HepG2 (cell line): ENCODE measurements at regions not wholly inside any gene's neighbourhood (a gene's known extent, or its start where the extent isn't known, plus 50 kb on each side); places are given as distances from the start of the nearest gene placed in this dataset.

Source experiments
- BORCS8-MEF2B ChIP-seq: sonication (generic); formaldehyde crosslinking; IDR thresholded peaks from 2 replicates; pipeline ENCODE4 v1.8.0; 2022; ENCODE audit warnings: mild to moderate bottlenecking, missing genetic modification reagents
- CAMTA2 ChIP-seq: sonication (generic); formaldehyde crosslinking; IDR thresholded peaks from 2 replicates; pipeline ENCODE4 v1.4.0; 2020; ENCODE audit warnings: mild to moderate bottlenecking, missing genetic modification reagents, borderline replicate concordance
- ESRRA ChIP-seq: sonication (generic); formaldehyde crosslinking; IDR thresholded peaks from 2 replicates; pipeline ENCODE4 v1.5.1; 2020; ENCODE audit warnings: mild to moderate bottlenecking, low read depth, missing genetic modification reagents
- TEAD3 ChIP-seq: optimal IDR thresholded peaks from 2 replicates; pipeline ENCODE3; 2016; ENCODE audit warnings: borderline replicate concordance
- ZKSCAN5 ChIP-seq: sonication (generic); formaldehyde crosslinking; IDR thresholded peaks from 2 replicates; pipeline ENCODE4 v1.5.1; 2020; ENCODE audit warnings: mild to moderate bottlenecking, missing genetic modification reagents
- ZNF251 ChIP-seq: sonication (generic); formaldehyde crosslinking; IDR thresholded peaks from 2 replicates; pipeline ENCODE4 v1.9.0; 2021; ENCODE audit warnings: mild to moderate bottlenecking, missing genetic modification reagents
- ZNF460 ChIP-seq: sonication (generic); formaldehyde crosslinking; IDR thresholded peaks from 2 replicates; pipeline ENCODE4 v1.5.1; 2020; ENCODE audit warnings: missing genetic modification reagents, mild to moderate bottlenecking, borderline replicate concordance
- ZNF569 ChIP-seq: sonication (generic); formaldehyde crosslinking; IDR thresholded peaks from 2 replicates; pipeline ENCODE4 v1.5.0; 2020; ENCODE audit warnings: mild to moderate bottlenecking, missing genetic modification reagents, moderate library complexity, borderline replicate concordance
- TF ChIP-seq, protein P1 (sequence below): IDR thresholded peaks from 2 replicates; pipeline ENCODE4 v1.6.1; 2016; ENCODE audit warnings: mild to moderate bottlenecking
- TF ChIP-seq, protein P2 (sequence below): sonication (generic); formaldehyde crosslinking; IDR thresholded peaks from 2 replicates; pipeline ENCODE4 v1.5.1; 2020; ENCODE audit warnings: mild to moderate bottlenecking, moderate library complexity, missing genetic modification reagents
- TF ChIP-seq, protein P3 (sequence below): sonication (generic); formaldehyde crosslinking; IDR thresholded peaks from 2 replicates; pipeline ENCODE4 v1.8.0; 2022; ENCODE audit warnings: mild to moderate bottlenecking, missing genetic modification reagents; ENCODE audit not compliant: insufficient replicate concordance
- TF ChIP-seq, protein P4 (sequence below): sonication (generic); formaldehyde crosslinking; IDR thresholded peaks from 2 replicates; pipeline ENCODE4 v1.4.0; 2020; ENCODE audit warnings: missing genetic modification reagents, low read depth, mild to moderate bottlenecking, borderline replicate concordance

DNA sequence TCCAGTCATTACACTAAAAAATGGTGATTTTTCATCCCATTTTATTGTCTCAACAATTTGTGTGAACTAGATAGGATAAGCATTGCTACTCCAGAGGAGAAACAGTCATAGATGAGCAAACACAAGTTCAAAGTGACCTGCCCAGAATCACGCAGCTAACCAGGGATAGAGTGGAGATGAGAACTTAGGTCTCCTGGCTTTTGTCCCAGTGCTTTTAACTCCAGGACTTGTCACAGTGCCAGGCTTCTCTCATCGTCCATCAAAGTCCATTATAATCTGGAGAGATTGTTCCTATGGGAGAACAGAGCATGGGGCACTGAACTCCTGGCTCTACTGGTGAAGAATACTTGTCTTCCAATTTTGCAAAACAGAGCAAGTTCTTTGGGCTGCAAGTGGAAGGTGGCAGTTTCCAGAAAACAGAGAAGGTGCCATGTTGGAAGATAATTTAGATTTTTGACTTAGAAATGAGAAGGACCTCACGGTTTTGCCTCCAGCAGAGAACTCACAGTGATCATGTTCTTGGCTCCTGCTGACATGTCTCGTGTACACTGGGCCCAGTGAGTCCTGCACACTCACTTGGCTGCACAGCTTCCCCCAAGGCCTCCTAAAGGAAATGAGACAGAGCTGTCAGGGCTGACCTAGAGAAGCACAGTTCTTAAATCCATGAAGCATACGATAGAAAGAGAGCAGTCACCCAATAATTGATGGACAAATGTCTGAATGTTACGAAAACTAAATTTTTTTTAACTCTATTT lies 322.9 kb upstream of the NRP1 start (continued):
- no peak for TF ChIP-seq ZNF460 (CRISPR knock-in tag)
- TF ChIP-seq ZNF251 (CRISPR knock-in tag): no peak
- TF ChIP-seq CAMTA2: no peak
- no peak for TF ChIP-seq ZNF569 (CRISPR knock-in tag)
- TF ChIP-seq ESRRA (CRISPR knock-in tag): no peak
- no peak for TF ChIP-seq BORCS8-MEF2B (CRISPR knock-in tag)
- TF ChIP-seq, protein P1, sequence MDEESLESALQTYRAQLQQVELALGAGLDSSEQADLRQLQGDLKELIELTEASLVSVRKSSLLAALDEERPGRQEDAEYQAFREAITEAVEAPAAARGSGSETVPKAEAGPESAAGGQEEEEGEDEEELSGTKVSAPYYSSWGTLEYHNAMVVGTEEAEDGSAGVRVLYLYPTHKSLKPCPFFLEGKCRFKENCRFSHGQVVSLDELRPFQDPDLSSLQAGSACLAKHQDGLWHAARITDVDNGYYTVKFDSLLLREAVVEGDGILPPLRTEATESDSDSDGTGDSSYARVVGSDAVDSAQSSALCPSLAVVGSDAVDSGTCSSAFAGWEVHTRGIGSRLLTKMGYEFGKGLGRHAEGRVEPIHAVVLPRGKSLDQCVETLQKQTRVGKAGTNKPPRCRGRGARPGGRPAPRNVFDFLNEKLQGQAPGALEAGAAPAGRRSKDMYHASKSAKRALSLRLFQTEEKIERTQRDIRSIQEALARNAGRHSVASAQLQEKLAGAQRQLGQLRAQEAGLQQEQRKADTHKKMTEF (CRISPR knock-in tag): no peak
- TF ChIP-seq ZKSCAN5: peak; percentile 87; the same call in 1 of the 2 replicates
- TF ChIP-seq TEAD3: peak; percentile 23
- TF ChIP-seq, protein P2, sequence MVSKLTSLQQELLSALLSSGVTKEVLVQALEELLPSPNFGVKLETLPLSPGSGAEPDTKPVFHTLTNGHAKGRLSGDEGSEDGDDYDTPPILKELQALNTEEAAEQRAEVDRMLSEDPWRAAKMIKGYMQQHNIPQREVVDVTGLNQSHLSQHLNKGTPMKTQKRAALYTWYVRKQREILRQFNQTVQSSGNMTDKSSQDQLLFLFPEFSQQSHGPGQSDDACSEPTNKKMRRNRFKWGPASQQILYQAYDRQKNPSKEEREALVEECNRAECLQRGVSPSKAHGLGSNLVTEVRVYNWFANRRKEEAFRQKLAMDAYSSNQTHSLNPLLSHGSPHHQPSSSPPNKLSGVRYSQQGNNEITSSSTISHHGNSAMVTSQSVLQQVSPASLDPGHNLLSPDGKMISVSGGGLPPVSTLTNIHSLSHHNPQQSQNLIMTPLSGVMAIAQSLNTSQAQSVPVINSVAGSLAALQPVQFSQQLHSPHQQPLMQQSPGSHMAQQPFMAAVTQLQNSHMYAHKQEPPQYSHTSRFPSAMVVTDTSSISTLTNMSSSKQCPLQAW (CRISPR knock-in tag): 0 out of 2 replicates have a peak, but pooled peaks have one; percentile 19
- TF ChIP-seq, protein P3, sequence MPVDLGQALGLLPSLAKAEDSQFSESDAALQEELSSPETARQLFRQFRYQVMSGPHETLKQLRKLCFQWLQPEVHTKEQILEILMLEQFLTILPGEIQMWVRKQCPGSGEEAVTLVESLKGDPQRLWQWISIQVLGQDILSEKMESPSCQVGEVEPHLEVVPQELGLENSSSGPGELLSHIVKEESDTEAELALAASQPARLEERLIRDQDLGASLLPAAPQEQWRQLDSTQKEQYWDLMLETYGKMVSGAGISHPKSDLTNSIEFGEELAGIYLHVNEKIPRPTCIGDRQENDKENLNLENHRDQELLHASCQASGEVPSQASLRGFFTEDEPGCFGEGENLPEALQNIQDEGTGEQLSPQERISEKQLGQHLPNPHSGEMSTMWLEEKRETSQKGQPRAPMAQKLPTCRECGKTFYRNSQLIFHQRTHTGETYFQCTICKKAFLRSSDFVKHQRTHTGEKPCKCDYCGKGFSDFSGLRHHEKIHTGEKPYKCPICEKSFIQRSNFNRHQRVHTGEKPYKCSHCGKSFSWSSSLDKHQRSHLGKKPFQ: no peak
- TF ChIP-seq, protein P4, sequence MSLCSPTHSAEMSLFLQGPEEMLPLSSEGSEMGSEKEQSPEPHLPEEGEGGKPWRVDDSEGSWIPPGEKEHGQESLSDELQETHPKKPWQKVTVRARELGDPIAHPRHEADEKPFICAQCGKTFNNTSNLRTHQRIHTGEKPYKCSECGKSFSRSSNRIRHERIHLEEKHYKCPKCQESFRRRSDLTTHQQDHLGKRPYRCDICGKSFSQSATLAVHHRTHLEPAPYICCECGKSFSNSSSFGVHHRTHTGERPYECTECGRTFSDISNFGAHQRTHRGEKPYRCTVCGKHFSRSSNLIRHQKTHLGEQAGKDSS (CRISPR knock-in tag): no peak
